HG03025 (cell line): ENCODE measurements at regions not wholly inside any gene's neighbourhood (a gene's known extent, or its start where the extent isn't known, plus 50 kb on each side); places are given as distances from the start of the nearest gene placed in this dataset.
"Not testable (repeated sequence)": the region's sequence is repeated elsewhere in the genome, so short reads cannot be mapped to it uniquely, and the experiment has no call there.

ENCODE experiments used
- ATAC-seq: cut with Tn5 transposase; IDR thresholded peaks from one replicate; pipeline ENCODE4 v1.9.1; 2021; ENCODE audit warnings: mild to moderate bottlenecking, moderate library complexity; ENCODE audit not compliant: unreplicated experiment, low FRiP score

DNA sequence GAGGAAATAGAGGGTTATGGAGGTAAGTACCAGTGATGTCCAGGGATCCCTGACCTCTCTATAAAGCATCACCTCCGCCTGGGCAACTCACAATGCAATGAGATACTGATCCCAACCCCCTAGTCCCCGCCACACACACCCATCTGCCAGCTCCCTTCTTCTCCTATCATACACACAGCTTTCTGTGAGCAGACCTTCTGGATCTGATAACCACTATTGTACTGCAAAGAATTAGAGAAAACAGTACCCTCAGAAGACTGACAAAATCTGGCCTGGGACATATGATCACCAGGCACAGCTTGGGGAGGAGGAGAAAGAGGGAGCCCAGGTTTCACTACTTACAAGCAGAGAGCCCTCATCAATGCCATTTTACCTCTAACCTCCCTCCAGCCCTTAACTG, 249.0 kb downstream of the SEC61B start:
- no peak for ATAC-seq

- no peak for ATAC-seq
Observed at GRCh38 chr9:99472240-99472915, 250.3 kb downstream of the SEC61B start.

DNA sequence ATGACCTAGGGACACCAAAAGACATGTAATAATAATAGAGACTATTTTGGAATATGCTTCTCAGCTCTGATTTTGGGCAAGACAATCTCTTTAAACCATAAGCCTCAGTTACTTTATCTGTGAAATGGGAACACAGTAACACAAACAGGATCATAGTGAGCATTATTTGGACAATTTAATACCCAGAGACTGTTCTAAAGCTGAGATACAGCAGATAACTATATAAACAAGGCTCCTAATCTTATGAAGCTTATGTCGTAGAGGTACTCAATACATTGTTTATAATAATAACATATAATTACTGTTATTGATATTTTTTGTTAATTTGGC, 250.8 kb downstream of the SEC61B start:
- ATAC-seq, result no peak

- ATAC-seq, result no peak
Observed at GRCh38 chr9:99474186-99474585, 252.1 kb downstream of the SEC61B start.

DNA sequence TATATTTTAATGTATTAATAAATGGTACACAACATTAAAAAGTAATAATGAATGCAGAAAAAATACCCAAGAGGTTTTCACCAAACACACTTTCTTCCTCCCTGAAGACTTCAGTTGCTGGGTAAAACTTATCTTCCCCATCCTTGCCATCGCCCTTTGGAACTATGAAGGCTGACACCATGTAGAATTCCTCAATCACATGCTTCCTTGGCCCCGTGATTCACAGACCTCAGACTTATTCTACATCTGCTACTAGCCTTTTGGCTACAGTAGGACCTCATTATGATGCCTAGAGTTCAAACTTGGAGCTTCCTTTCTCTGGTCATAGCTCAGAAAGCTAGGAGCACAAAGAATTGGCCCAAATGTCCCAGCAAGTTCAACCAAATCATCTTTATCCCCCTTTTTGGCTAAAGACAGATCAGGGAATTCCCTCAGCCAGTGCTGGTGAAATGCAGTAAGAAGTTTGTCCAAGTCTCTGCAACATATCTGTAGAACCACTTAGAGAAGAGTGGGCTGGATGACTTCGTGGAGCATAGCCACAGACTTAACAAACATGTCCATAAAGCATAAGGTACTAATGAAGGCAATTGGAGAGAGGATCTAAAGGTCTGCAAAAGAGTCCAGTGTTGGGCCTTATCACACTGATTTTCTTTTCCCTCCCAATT, 253.5 kb downstream of the SEC61B start:
- ATAC-seq, result no peak

- no peak for ATAC-seq
Observed at GRCh38 chr9:99478469-99479027, 256.5 kb downstream of the SEC61B start.

- ATAC-seq, result no peak
Observed at GRCh38 chr9:99479929-99480328, 257.8 kb downstream of the SEC61B start.

DNA sequence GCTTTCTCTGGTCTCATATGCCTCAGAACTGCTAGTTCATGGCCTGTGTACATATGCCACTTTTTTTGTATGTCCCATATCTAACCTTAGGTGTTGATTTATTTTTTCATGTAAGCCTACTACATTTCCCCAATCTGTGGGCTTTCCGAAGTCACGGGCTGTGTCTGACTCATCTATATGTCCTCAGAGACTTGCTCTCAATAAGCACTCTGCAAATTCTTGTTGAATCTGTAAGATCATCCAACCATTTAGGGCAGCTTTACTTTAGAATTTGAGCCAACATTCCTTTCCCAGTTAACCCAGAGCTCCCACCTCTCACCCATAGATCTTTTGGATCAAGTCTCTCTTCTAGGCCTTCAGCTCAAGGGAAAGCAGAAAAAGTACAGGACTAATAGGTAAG, 263.4 kb downstream of the SEC61B start:
- no peak for ATAC-seq

GRCh38 chr9:99486684-99487083, 264.6 kb downstream of the SEC61B start:
- ATAC-seq, result no peak

GRCh38 chr9:99488131-99489059, 266.3 kb downstream of the SEC61B start:
- ATAC-seq, result no peak

DNA sequence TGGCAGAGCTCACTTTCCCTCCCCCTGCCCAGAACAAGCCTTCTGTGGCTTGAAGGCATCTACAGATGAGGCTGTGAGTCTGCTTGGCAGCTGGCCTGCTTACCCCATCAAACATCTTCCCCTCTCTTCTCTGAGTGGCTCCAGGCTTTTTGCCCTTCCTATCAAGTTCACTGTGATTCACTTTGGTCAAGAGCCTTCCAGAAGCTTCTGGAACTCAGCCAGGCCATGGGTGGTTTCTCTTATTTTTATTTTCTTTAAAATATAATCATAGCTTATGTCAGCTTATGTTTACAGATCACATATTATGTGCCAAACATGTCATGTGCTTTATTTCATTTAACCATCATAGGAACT, 267.0 kb downstream of the SEC61B start:
- no peak for ATAC-seq

GRCh38 chr9:99490729-99491128, 268.6 kb downstream of the SEC61B start:
- ATAC-seq, result no peak

DNA sequence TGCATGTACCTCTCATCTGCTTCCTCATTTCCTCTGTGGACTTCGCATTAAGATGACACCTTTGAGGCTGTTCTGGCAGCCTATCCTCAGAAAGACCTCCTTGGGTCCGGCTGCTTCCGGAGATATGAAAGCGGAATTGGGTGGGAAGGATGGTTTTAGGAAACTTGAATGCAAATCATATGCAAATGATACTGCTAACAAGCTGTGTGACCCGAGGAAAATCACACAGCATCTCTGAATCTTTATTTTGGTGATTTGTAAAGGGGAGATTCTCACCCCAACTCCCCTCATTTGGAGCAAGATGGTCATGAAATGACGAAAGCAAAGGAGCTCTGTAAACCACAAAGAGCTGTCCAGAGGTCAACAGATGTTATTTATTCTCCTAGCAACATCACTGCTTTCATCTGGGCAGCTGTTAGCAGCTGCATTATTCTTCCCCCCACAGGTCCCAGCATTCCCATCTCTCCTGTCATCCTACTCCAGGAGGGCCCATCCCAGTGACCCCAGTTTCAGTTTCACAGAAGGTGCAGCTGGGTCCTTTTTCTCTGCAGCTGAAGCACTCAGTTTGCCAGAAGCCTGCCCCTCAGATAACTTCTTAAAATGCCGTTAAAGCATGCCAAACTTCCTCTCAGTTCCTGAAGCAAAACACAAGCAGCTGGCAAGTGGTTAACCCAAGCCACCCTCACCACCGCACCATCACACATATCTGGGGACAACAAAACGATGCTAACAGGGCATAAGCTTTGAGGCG, 269.5 kb downstream of the SEC61B start:
- ATAC-seq, result no peak

DNA sequence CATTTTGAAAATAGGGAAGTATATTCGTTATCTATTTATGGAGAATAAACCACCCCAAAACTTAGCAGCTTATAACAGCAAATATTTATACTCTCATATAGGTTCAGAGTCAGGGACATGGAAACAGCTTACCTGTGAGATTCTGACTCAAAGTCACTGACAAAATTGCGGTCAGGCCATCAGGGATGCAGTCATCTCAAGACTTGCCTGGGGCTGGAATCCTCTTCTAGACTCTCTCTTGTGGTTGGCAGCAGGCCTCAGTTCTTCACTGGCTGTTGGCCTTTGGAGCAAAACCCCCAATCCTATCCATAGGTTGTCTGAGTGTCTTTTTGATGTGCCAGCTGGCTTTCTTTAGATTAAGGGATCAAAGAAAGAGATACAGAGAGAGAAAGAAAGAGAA, 275.6 kb downstream of the SEC61B start:
- no peak for ATAC-seq

- ATAC-seq, result not testable (repeated sequence)
Observed at GRCh38 chr9:99498979-99499378, 276.9 kb downstream of the SEC61B start.

DNA sequence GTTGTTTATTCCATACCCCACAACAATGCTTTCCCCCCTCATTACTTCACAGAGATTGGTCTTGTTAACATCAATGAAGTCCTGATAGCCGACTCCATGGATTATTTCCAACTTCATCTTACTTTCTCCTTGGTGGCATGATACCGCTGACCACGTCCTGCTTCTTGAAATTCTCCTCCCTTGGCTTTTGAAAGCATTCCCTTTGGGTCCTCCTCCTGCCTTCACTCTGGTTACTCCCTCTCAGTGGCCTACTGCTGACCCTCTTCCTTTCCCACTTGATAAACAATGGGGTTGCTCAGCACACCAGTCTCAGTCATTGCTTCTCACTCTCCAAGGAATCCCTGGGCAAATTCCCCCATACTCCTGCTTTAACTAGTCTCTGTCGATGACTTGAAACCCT, 283.9 kb downstream of the SEC61B start:
- no peak for ATAC-seq

GRCh38 chr9:99506747-99507348, 284.8 kb downstream of the SEC61B start:
- no peak for ATAC-seq

GRCh38 chr9:99509065-99509745, 287.1 kb downstream of the SEC61B start:
- no peak for ATAC-seq

DNA sequence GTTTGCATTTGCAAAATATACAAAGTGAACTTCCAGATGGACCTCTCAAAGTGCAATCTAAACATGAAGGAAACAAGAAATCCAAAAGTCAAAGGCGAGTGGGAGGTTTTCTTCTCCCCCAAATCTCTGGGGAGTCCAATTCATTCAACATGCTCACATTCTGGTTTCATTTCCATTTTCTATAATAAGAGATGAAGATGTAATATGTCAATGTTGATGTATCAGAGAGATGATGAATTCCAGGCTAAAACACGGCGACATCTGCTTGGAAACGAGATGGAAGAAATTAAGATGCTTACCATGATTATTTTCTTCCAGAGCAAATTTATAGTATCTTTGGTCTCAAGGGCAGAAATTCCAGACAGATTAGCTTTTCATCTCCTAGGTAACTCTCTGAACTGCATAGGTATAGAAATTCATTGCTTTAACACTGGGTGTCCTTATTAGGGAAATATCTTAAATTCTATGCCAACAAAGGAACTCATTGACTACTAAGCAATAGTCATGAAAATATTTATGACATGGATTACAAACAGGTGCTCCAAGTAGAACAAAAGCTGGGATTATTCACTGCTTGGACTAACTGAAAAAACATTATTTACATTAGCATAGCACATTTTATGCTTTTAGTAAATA, 287.9 kb downstream of the SEC61B start:
- no peak for ATAC-seq
